ENCODE measurements at regions not wholly inside any gene's neighbourhood (a gene's known extent, or its start where the extent isn't known, plus 50 kb on each side); places are given as distances from the start of the nearest gene placed in this dataset.

- in situ Hi-C loops (cut with HindIII; ENCODE audit: low pct_unique_long_range_greater_than_20kb, low sequenced_read_pairs), result no loop called here
- TF ChIP-seq SIN3A (IDR thresholded peaks at IDR 0.05; ENCODE audit: borderline replicate concordance, insufficient read depth, low read depth, low read length) (no peak), CTCF (IDR thresholded peaks at IDR 0.05) (no peak), REST (IDR thresholded peaks at IDR 0.05; ENCODE audit: insufficient read depth in 1 of 2, low read depth in 2 of 2, low read length in 1 of 2) (no peak), POLR2AphosphoS5 (IDR thresholded peaks at IDR 0.05; ENCODE audit: low read depth, low read length) (no peak), TCF7L2 (IDR thresholded peaks at IDR 0.05; ENCODE audit: low read depth, low read length) (no peak)
- Histone ChIP-seq H3K27me3 (ENCODE audit: control insufficient read depth, insufficient read depth, low read length) (no peaks in the 10 kb centered on the region), H3K9me3 (ENCODE audit: control insufficient read depth, insufficient read depth, low read depth, low read length) (no peaks in the 10 kb centered on the region), H3K36me3 (ENCODE audit: control insufficient read depth, insufficient read depth, low read length) (no peaks in the 10 kb centered on the region), H3K4me3 (ENCODE audit: low read depth in 2 of 2, low read length in 2 of 2) (no peak overlapping the region), H3K4me1 (ENCODE audit: control insufficient read depth, insufficient read depth, low read length) (no peaks in the 10 kb centered on the region), H3K27ac (ENCODE audit: low read length) (no peak overlapping the region)
- ChIA-PET CTCF (no interaction called here), POLR2A (no interaction called here)
- no peak for ATAC-seq
- DNase-seq (ENCODE audit: low read depth, low spot score), result no peak
- BruUV-seq (replicated peaks), result no TSS peak
- intact Hi-C loops (cut with micrococcal nuclease; ENCODE audit: unreplicated experiment), result no loop called here
Observed at GRCh38 chr12:24366514-24366913, 417.0 kb upstream of the SOX5 start.

DNA sequence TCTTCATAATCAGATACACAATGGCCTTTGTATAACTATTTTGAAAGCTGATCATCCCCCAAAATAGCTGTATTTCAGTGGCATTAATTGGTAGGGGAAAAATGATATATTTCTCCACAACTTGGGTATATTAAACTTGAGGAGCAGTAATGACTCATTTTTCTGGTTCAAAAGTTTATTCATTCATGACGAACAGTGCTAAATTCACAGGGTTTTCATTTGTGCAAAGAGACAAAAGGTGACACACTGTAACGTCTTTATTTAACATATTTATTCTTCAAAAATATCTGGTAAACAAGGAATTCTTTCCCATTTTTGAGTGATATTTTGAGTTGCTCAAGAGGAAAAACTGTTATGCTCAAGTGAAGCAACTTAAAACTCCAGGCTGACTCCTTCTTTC is 415.5 kb upstream of the SOX5 start:
- Histone ChIP-seq H3K27ac (ENCODE audit: low read length) (no peak overlapping the region), H3K36me3 (ENCODE audit: control insufficient read depth, insufficient read depth, low read length) (no peaks in the 10 kb centered on the region), H3K4me1 (ENCODE audit: control insufficient read depth, insufficient read depth, low read length) (no peaks in the 10 kb centered on the region), H3K27me3 (ENCODE audit: control insufficient read depth, insufficient read depth, low read length) (no peaks in the 10 kb centered on the region), H3K4me3 (ENCODE audit: low read depth in 2 of 2, low read length in 2 of 2) (no peak overlapping the region), H3K9me3 (ENCODE audit: control insufficient read depth, insufficient read depth, low read depth, low read length) (no peaks in the 10 kb centered on the region)
- DNase-seq (ENCODE audit: low read depth, low spot score) (no peak), ATAC-seq (no peak)
- in situ Hi-C loops (cut with HindIII; ENCODE audit: low pct_unique_long_range_greater_than_20kb, low sequenced_read_pairs), result no loop called here
- TF ChIP-seq POLR2AphosphoS5 (IDR thresholded peaks at IDR 0.05; ENCODE audit: low read depth, low read length), result no peak
- TF ChIP-seq SIN3A (IDR thresholded peaks at IDR 0.05; ENCODE audit: borderline replicate concordance, insufficient read depth, low read depth, low read length), result no peak
- no peak for TF ChIP-seq REST (IDR thresholded peaks at IDR 0.05; ENCODE audit: insufficient read depth in 1 of 2, low read depth in 2 of 2, low read length in 1 of 2)
- no peak for TF ChIP-seq TCF7L2 (IDR thresholded peaks at IDR 0.05; ENCODE audit: low read depth, low read length)
- TF ChIP-seq CTCF (IDR thresholded peaks at IDR 0.05), result no peak
- no TSS peak for BruUV-seq (replicated peaks)
- ChIA-PET CTCF (no interaction called here), POLR2A (no interaction called here)
- intact Hi-C loops (cut with micrococcal nuclease; ENCODE audit: unreplicated experiment), result no loop called here

Data from Panc1 (cell line).